NT2/D1 (cell line): ENCODE measurements at regions not wholly inside any gene's neighbourhood (a gene's known extent, or its start where the extent isn't known, plus 50 kb on each side); places are given as distances from the start of the nearest gene placed in this dataset.

ENCODE experiments used
- YY1 ChIP-seq: IDR thresholded peaks from 2 replicates; pipeline ENCODE4 v1.6.1; 2011; ENCODE audit not compliant: insufficient read length, insufficient read depth
- ZNF274 ChIP-seq: IDR thresholded peaks from 2 replicates; pipeline ENCODE4 v1.6.1; 2011; ENCODE audit warnings: mild to moderate bottlenecking, low read depth, low read length

DNA sequence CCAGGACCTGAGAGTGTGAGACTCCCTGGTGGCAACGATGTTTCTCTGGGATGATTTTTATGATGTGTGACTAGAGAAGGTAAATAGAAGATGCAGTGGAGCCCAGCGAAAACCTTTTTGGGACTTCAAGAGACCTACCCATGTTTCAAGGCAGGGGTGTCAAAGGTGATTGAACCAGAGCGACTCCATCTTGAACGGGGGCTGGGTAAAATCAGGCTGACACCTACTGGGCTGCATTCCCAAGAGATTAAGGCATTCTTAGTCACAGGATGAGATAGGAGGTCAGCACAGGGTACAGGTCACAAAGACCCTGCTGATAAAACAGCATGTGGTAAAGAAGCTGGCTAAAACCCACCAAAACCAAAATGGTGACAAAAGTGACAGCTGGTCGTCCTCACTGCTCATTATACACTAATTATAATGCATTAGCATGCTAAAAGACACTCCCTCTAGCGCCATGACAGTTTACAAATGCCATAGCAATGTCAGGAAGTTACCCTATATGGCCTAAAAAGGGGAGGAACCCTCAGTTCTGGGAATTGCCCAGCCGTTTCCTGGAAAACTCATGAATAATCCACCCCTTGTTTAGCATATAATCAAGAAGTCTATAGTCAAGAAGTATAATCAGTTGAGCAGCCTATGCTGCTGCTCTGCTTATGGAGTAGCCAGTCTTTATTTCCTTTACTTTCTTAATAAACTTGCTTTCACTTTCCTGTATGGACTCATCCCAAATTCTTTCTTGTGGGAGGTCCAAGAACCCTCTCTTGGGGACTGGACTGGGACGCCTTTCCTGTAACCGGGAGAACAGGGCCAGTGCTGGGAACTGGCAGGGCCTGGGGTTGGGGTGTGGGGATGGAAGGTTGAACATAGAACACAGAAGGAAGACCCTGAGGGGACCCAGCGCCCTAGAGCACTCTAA is 526.4 kb downstream of the QKI start:
- TF ChIP-seq YY1 (peak; percentile 32), ZNF274 (no peak)
